ENCODE measurements at regions not wholly inside any gene's neighbourhood (a gene's known extent, or its start where the extent isn't known, plus 50 kb on each side); places are given as distances from the start of the nearest gene placed in this dataset.

- Histone ChIP-seq H3K4me3 (ENCODE audit: low read length) (no peak overlapping the region), H3K36me3 (ENCODE audit: insufficient read depth, low read length) (no peaks in the 10 kb centered on the region), H3K27me3 (ENCODE audit: insufficient read depth, low read length, poor library complexity, severe bottlenecking) (no peaks in the 10 kb centered on the region), H3K9me3 (ENCODE audit: low read length) (no peaks in the 10 kb centered on the region), H3K4me1 (ENCODE audit: insufficient read depth, low read length) (no peaks in the 10 kb centered on the region), H3K27ac (ENCODE audit: low read depth, low read length) (no peak overlapping the region)
- ChIA-PET POLR2A (no interaction called here), CTCF (no interaction called here)
- H3K27ac Mint-ChIP-seq: peak overlapping the region in 1 of 8 donors; percentile 15
- no peak overlapping the region for H3K4me3 Mint-ChIP-seq
- H3K36me3 Mint-ChIP-seq: no peaks in the 10 kb centered on the region
- peaks cover 1 to 12% of the 10 kb centered on the region in 2 donors for H3K27me3 Mint-ChIP-seq
- H3K9me3 Mint-ChIP-seq: peaks cover 0 to 10% (median 4%) of the 10 kb centered on the region in 5 donors
- no peak for DNase-seq
- no peaks in the 10 kb centered on the region for H3K4me1 Mint-ChIP-seq
Observed at GRCh38 chr12:46884362-46884761, 58.6 kb upstream of the SLC38A4 start.

- DNase-seq: no peak
- Histone ChIP-seq H3K4me1 (ENCODE audit: insufficient read depth, low read length) (no peaks in the 10 kb centered on the region), H3K27me3 (ENCODE audit: insufficient read depth, low read length, poor library complexity, severe bottlenecking) (no peaks in the 10 kb centered on the region), H3K9me3 (ENCODE audit: low read length) (no peaks in the 10 kb centered on the region), H3K36me3 (ENCODE audit: insufficient read depth, low read length) (no peaks in the 10 kb centered on the region), H3K27ac (ENCODE audit: low read depth, low read length) (no peak overlapping the region), H3K4me3 (ENCODE audit: low read length) (no peak overlapping the region)
- peaks cover 1 to 21% of the 10 kb centered on the region in 2 donors for H3K27me3 Mint-ChIP-seq
- no peaks in the 10 kb centered on the region for H3K4me1 Mint-ChIP-seq
- no peaks in the 10 kb centered on the region for H3K36me3 Mint-ChIP-seq
- no peak overlapping the region for H3K27ac Mint-ChIP-seq
- no peak overlapping the region for H3K4me3 Mint-ChIP-seq
- POLR2A ChIA-PET: no interaction called here
- peaks cover 0 to 10% (median 4%) of the 10 kb centered on the region in 5 donors for H3K9me3 Mint-ChIP-seq
- CTCF ChIA-PET: no interaction called here
Observed at GRCh38 chr12:46886541-46887041, 60.8 kb upstream of the SLC38A4 start.

GRCh38 chr12:46887870-46888269 is 62.1 kb upstream of the SLC38A4 start:
- Histone ChIP-seq H3K36me3 (ENCODE audit: insufficient read depth, low read length) (no peaks in the 10 kb centered on the region), H3K27me3 (ENCODE audit: insufficient read depth, low read length, poor library complexity, severe bottlenecking) (no peaks in the 10 kb centered on the region), H3K27ac (ENCODE audit: low read depth, low read length) (no peak overlapping the region), H3K9me3 (ENCODE audit: low read length) (no peaks in the 10 kb centered on the region), H3K4me3 (ENCODE audit: low read length) (no peak overlapping the region), H3K4me1 (ENCODE audit: insufficient read depth, low read length) (no peaks in the 10 kb centered on the region)
- POLR2A ChIA-PET: interaction anchor here (0.7 kb wide), 1 partner anchor 1007 kb away, joined by 6 read pairs; no protein-coding TSS in a partner anchor
- Mint-ChIP-seq H3K27ac (no peak overlapping the region), H3K4me1 (no peaks in the 10 kb centered on the region), H3K27me3 (peaks cover 3 to 28% of the 10 kb centered on the region in 2 donors), H3K4me3 (no peak overlapping the region), H3K36me3 (no peaks in the 10 kb centered on the region), H3K9me3 (peaks cover 0 to 14% (median 7%) of the 10 kb centered on the region in 5 donors)
- CTCF ChIA-PET: no interaction called here
- no peak for DNase-seq

- H3K9me3 Mint-ChIP-seq: peaks cover 0 to 15% (median 7%) of the 10 kb centered on the region in 5 donors
- H3K36me3 Mint-ChIP-seq: no peaks in the 10 kb centered on the region
- DNase-seq: no peak
- no peak overlapping the region for H3K27ac ChIP-seq (ENCODE audit: low read depth, low read length)
- no peak overlapping the region for H3K4me3 Mint-ChIP-seq
- H3K27me3 ChIP-seq (ENCODE audit: insufficient read depth, low read length, poor library complexity, severe bottlenecking): no peaks in the 10 kb centered on the region
- CTCF ChIA-PET: no interaction called here
- no peaks in the 10 kb centered on the region for H3K4me1 ChIP-seq (ENCODE audit: insufficient read depth, low read length)
- H3K27ac Mint-ChIP-seq: no peak overlapping the region
- H3K36me3 ChIP-seq (ENCODE audit: insufficient read depth, low read length): no peaks in the 10 kb centered on the region
- H3K27me3 Mint-ChIP-seq: peaks cover 3 to 30% of the 10 kb centered on the region in 2 donors
- no peaks in the 10 kb centered on the region for H3K9me3 ChIP-seq (ENCODE audit: low read length)
- H3K4me1 Mint-ChIP-seq: no peaks in the 10 kb centered on the region
- POLR2A ChIA-PET: no interaction called here
- no peak overlapping the region for H3K4me3 ChIP-seq (ENCODE audit: low read length)
Observed at GRCh38 chr12:46888568-46888967, 62.8 kb upstream of the SLC38A4 start.

GRCh38 chr12:46891306-46891705 is 65.5 kb upstream of the SLC38A4 start:
- no peaks in the 10 kb centered on the region for H3K36me3 Mint-ChIP-seq
- no peak overlapping the region for H3K4me3 ChIP-seq (ENCODE audit: low read length)
- no peaks in the 10 kb centered on the region for H3K36me3 ChIP-seq (ENCODE audit: insufficient read depth, low read length)
- ChIA-PET POLR2A (no interaction called here), CTCF (no interaction called here)
- no peak overlapping the region for H3K4me3 Mint-ChIP-seq
- peaks cover 0 to 15% (median 7%) of the 10 kb centered on the region in 5 donors for H3K9me3 Mint-ChIP-seq
- no peak overlapping the region for H3K27ac Mint-ChIP-seq
- no peak for DNase-seq
- H3K9me3 ChIP-seq (ENCODE audit: low read length): no peaks in the 10 kb centered on the region
- H3K4me1 Mint-ChIP-seq: no peaks in the 10 kb centered on the region
- H3K4me1 ChIP-seq (ENCODE audit: insufficient read depth, low read length): no peaks in the 10 kb centered on the region
- H3K27ac ChIP-seq (ENCODE audit: low read depth, low read length): no peak overlapping the region
- peaks cover 9 to 40% of the 10 kb centered on the region in 2 donors for H3K27me3 Mint-ChIP-seq
- H3K27me3 ChIP-seq (ENCODE audit: insufficient read depth, low read length, poor library complexity, severe bottlenecking): no peaks in the 10 kb centered on the region

DNA sequence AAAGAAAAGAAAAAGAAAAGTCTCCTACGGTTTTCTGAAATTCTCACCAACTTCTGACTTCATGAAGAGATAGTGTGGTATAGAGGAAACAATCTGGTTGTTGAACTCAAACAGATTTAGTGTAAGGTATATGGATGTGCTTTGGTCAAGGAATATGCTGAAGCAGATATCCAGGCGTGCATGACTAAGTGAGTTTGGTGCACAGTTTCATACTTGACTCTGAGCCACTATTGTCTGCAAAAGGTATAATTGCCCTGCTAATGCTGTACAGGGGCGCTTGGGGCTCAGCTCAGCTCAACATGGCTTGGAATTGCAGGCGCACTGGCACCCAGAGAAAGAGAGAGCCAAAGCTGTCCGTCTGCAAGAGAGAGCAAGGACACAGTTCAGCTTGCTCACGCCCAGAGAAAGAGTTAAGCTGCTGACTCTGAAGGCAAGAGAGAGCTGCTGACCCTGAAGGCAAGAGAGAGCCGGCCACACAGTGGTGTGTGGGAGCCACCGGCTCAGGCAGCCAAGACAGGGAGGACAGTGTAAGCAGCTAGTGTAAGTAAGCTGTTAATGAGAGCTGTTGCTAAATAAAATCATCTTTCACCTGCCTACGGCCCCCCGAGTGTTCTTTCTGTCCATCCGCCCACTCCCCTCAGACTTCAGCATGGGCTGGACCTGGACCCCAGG is 66.4 kb upstream of the SLC38A4 start:
- Histone ChIP-seq H3K27me3 (ENCODE audit: insufficient read depth, low read length, poor library complexity, severe bottlenecking) (no peaks in the 10 kb centered on the region), H3K27ac (ENCODE audit: low read depth, low read length) (no peak overlapping the region), H3K9me3 (ENCODE audit: low read length) (no peaks in the 10 kb centered on the region), H3K36me3 (ENCODE audit: insufficient read depth, low read length) (no peaks in the 10 kb centered on the region), H3K4me1 (ENCODE audit: insufficient read depth, low read length) (no peaks in the 10 kb centered on the region), H3K4me3 (ENCODE audit: low read length) (no peak overlapping the region)
- peaks cover 9 to 40% of the 10 kb centered on the region in 2 donors for H3K27me3 Mint-ChIP-seq
- ChIA-PET POLR2A (no interaction called here), CTCF (no interaction called here)
- H3K4me1 Mint-ChIP-seq: no peaks in the 10 kb centered on the region
- no peak for DNase-seq
- H3K4me3 Mint-ChIP-seq: no peak overlapping the region
- H3K36me3 Mint-ChIP-seq: peaks cover 0 to 3% (median 0%) of the 10 kb centered on the region in 3 donors
- H3K27ac Mint-ChIP-seq: peak overlapping the region in 1 of 8 donors; percentile 85
- H3K9me3 Mint-ChIP-seq: peaks cover 0 to 15% (median 7%) of the 10 kb centered on the region in 5 donors

GRCh38 chr12:46892887-46893286 is 67.1 kb upstream of the SLC38A4 start:
- Histone ChIP-seq H3K9me3 (ENCODE audit: low read length) (no peaks in the 10 kb centered on the region), H3K4me3 (ENCODE audit: low read length) (no peak overlapping the region), H3K27me3 (ENCODE audit: insufficient read depth, low read length, poor library complexity, severe bottlenecking) (no peaks in the 10 kb centered on the region), H3K27ac (ENCODE audit: low read depth, low read length) (no peak overlapping the region), H3K4me1 (ENCODE audit: insufficient read depth, low read length) (no peaks in the 10 kb centered on the region), H3K36me3 (ENCODE audit: insufficient read depth, low read length) (no peaks in the 10 kb centered on the region)
- no peak for DNase-seq
- Mint-ChIP-seq H3K4me1 (peaks cover 1 to 2% (median 2%) of the 10 kb centered on the region in 3 donors), H3K36me3 (peaks cover 0 to 3% (median 0%) of the 10 kb centered on the region in 3 donors), H3K27me3 (peaks cover 7 to 42% of the 10 kb centered on the region in 2 donors), H3K27ac (no peak overlapping the region), H3K9me3 (peaks cover 0 to 13% (median 7%) of the 10 kb centered on the region in 5 donors), H3K4me3 (no peak overlapping the region)
- POLR2A ChIA-PET: no interaction called here
- CTCF ChIA-PET: no interaction called here

- Mint-ChIP-seq H3K27me3 (peaks cover 7 to 42% of the 10 kb centered on the region in 2 donors), H3K4me3 (no peak overlapping the region), H3K4me1 (peaks cover 5 to 6% (median 6%) of the 10 kb centered on the region in 3 donors), H3K9me3 (peaks cover 0 to 7% (median 4%) of the 10 kb centered on the region in 5 donors), H3K27ac (no peak overlapping the region), H3K36me3 (peaks cover 0 to 3% (median 0%) of the 10 kb centered on the region in 3 donors)
- Histone ChIP-seq H3K4me1 (ENCODE audit: insufficient read depth, low read length) (no peaks in the 10 kb centered on the region), H3K27ac (ENCODE audit: low read depth, low read length) (no peak overlapping the region), H3K27me3 (ENCODE audit: insufficient read depth, low read length, poor library complexity, severe bottlenecking) (no peaks in the 10 kb centered on the region), H3K4me3 (ENCODE audit: low read length) (no peak overlapping the region), H3K36me3 (ENCODE audit: insufficient read depth, low read length) (no peaks in the 10 kb centered on the region), H3K9me3 (ENCODE audit: low read length) (no peaks in the 10 kb centered on the region)
- CTCF ChIA-PET: no interaction called here
- DNase-seq: no peak
- POLR2A ChIA-PET: no interaction called here
Observed at GRCh38 chr12:46893434-46893833, 67.6 kb upstream of the SLC38A4 start.
